Panc1 (cell line): ENCODE measurements at regions not wholly inside any gene's neighbourhood (a gene's known extent, or its start where the extent isn't known, plus 50 kb on each side); places are given as distances from the start of the nearest gene placed in this dataset.

Experiments
- ATAC-seq: fragments of 200-7000 bp; cut with Tn5 transposase; 2 replicates; pipeline ENCODE4 v1.9.1; 2020; ENCODE audit warnings: mild to moderate bottlenecking, moderate library complexity
- BruUV-seq: library from RNA; stranded (reverse); fragments of 400-500 nt; replicated peaks from 2 replicates; lab custom pipeline; 2021; lab: Mats Ljungman, UMichigan
- CTCF ChIA-PET: fragments of 300-600 bp; sonication (Branson Sonifier 250); formaldehyde crosslinking; loops from one replicate; lab custom pipeline; 2022; ENCODE audit warnings: antibody characterized with exemption; lab: Charles Lee
- POLR2A ChIA-PET: fragments of 300-600 bp; sonication (Branson Sonifier 250); formaldehyde crosslinking; loops from one replicate; lab custom pipeline; 2022; ENCODE audit warnings: antibody characterized with exemption; lab: Charles Lee
- DNase-seq: peaks from one replicate; pipeline ENCODE4 v3.0.0-alpha.2; 2010; ENCODE audit warnings: low read depth, low spot score
- H3K27ac ChIP-seq: 2 replicates; pipeline ENCODE4 v1.5.1; 2011; ENCODE audit warnings: mild to moderate bottlenecking, low read length, inconsistent platforms
- H3K27me3 ChIP-seq: fragments of 200-500 bp; sonication (Bioruptor generic); 2 replicates; pipeline ENCODE4 v1.6.0; 2014; ENCODE audit warnings: low read length, inconsistent platforms; ENCODE audit not compliant: control insufficient read depth, insufficient read depth
- H3K36me3 ChIP-seq: fragments of 200-500 bp; sonication (Bioruptor generic); 2 replicates; pipeline ENCODE4 v1.5.1; 2014; ENCODE audit warnings: inconsistent platforms, mild to moderate bottlenecking, low read length, moderate library complexity; ENCODE audit not compliant: control insufficient read depth, insufficient read depth
- H3K4me1 ChIP-seq: 2 replicates; pipeline ENCODE4 v1.5.1; 2011; ENCODE audit warnings: inconsistent platforms, mild to moderate bottlenecking, low read length, moderate library complexity; ENCODE audit not compliant: control insufficient read depth, insufficient read depth
- H3K4me3 ChIP-seq, 2 experiments: 2 replicates each; pipeline ENCODE4 v1.5.1; 2011 to 2012; ENCODE audit warnings: low read depth in 2 of 2, low read length in 2 of 2, mild to moderate bottlenecking in 2 of 2, inconsistent platforms in 1 of 2, moderate library complexity in 1 of 2
- H3K9me3 ChIP-seq: fragments of 200-500 bp; sonication (Bioruptor generic); 2 replicates; pipeline ENCODE4 v1.5.1; 2014; ENCODE audit warnings: low read depth, mild to moderate bottlenecking, inconsistent platforms, low read length, moderate library complexity; ENCODE audit not compliant: control insufficient read depth, insufficient read depth
- POLR2AphosphoS5 ChIP-seq: IDR thresholded peaks from 2 replicates; pipeline ENCODE4 v1.6.1; 2012; ENCODE audit warnings: mild to moderate bottlenecking, low read depth, low read length, moderate library complexity
- SIN3A ChIP-seq: IDR thresholded peaks from 2 replicates; pipeline ENCODE4 v1.6.1; 2012; ENCODE audit warnings: low read depth, mild to moderate bottlenecking, low read length, moderate library complexity, borderline replicate concordance; ENCODE audit not compliant: insufficient read depth
- TCF7L2 ChIP-seq: IDR thresholded peaks from 2 replicates; pipeline ENCODE4 v1.6.1; 2011; ENCODE audit warnings: mild to moderate bottlenecking, low read depth, low read length, inconsistent platforms
- in situ Hi-C: cut with HindIII; loops from 2 replicates; pipeline ENCODE4 v1.10.0; 2016; ENCODE audit warnings: low sequenced_read_pairs, low pct_unique_long_range_greater_than_20kb
- intact Hi-C: fragments of 100-400 bp; cut with micrococcal nuclease; formaldehyde crosslinking; loops from one replicate; pipeline ENCODE4 v1.10.0; 2022; ENCODE audit not compliant: unreplicated experiment
- TF ChIP-seq, protein P1 (sequence below), 2 experiments: IDR thresholded peaks; 2 replicates each; pipeline ENCODE4 v1.6.1; 2011 to 2012; ENCODE audit warnings: low read depth in 2 of 2, control low read depth in 1 of 2, low read length in 1 of 2, mild to moderate bottlenecking in 1 of 2, moderate library complexity in 1 of 2; ENCODE audit not compliant: insufficient read depth in 1 of 2
- TF ChIP-seq, protein P2 (sequence below): fragments of 450-650 bp; IDR thresholded peaks from 2 replicates; pipeline ENCODE4 v1.5.1; 2017; ENCODE audit warnings: mild to moderate bottlenecking

DNA sequence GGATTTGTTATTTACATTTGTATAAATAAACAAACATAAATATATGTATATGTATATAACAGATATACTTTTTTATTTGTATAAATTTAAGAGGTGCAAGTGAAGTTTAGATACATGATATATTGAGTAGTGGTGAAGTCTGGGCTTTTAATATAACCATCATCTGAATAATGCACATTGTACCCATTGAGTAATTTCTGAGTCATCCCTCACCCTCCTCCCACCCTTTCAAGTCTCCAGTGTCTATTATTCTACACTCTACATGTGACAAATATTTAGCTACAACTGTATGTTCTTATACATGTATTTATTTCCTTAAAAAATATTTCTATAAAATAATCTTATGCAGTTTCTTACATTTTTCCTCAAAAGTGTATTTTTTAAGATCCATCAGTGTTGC, 358.7 kb upstream of the TFPI start:
- no peak overlapping the region for H3K4me3 ChIP-seq
- no peak for TF ChIP-seq POLR2AphosphoS5
- TF ChIP-seq SIN3A = no peak
- TF ChIP-seq, protein P1, sequence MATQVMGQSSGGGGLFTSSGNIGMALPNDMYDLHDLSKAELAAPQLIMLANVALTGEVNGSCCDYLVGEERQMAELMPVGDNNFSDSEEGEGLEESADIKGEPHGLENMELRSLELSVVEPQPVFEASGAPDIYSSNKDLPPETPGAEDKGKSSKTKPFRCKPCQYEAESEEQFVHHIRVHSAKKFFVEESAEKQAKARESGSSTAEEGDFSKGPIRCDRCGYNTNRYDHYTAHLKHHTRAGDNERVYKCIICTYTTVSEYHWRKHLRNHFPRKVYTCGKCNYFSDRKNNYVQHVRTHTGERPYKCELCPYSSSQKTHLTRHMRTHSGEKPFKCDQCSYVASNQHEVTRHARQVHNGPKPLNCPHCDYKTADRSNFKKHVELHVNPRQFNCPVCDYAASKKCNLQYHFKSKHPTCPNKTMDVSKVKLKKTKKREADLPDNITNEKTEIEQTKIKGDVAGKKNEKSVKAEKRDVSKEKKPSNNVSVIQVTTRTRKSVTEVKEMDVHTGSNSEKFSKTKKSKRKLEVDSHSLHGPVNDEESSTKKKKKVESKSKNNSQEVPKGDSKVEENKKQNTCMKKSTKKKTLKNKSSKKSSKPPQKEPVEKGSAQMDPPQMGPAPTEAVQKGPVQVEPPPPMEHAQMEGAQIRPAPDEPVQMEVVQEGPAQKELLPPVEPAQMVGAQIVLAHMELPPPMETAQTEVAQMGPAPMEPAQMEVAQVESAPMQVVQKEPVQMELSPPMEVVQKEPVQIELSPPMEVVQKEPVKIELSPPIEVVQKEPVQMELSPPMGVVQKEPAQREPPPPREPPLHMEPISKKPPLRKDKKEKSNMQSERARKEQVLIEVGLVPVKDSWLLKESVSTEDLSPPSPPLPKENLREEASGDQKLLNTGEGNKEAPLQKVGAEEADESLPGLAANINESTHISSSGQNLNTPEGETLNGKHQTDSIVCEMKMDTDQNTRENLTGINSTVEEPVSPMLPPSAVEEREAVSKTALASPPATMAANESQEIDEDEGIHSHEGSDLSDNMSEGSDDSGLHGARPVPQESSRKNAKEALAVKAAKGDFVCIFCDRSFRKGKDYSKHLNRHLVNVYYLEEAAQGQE (IDR thresholded peaks at IDR 0.05; ENCODE audit: insufficient read depth in 1 of 2, low read depth in 2 of 2, low read length in 1 of 2) = no peak
- no peak for TF ChIP-seq TCF7L2
- TF ChIP-seq, protein P2, sequence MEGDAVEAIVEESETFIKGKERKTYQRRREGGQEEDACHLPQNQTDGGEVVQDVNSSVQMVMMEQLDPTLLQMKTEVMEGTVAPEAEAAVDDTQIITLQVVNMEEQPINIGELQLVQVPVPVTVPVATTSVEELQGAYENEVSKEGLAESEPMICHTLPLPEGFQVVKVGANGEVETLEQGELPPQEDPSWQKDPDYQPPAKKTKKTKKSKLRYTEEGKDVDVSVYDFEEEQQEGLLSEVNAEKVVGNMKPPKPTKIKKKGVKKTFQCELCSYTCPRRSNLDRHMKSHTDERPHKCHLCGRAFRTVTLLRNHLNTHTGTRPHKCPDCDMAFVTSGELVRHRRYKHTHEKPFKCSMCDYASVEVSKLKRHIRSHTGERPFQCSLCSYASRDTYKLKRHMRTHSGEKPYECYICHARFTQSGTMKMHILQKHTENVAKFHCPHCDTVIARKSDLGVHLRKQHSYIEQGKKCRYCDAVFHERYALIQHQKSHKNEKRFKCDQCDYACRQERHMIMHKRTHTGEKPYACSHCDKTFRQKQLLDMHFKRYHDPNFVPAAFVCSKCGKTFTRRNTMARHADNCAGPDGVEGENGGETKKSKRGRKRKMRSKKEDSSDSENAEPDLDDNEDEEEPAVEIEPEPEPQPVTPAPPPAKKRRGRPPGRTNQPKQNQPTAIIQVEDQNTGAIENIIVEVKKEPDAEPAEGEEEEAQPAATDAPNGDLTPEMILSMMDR = no peak
- no TSS peak for BruUV-seq
- H3K27ac ChIP-seq = no peak overlapping the region
- DNase-seq = no peak
- no peaks in the 10 kb centered on the region for H3K9me3 ChIP-seq
- in situ Hi-C loops (no loop called here), intact Hi-C loops (no loop called here)
- no peaks in the 10 kb centered on the region for H3K27me3 ChIP-seq
- H3K36me3 ChIP-seq = no peaks in the 10 kb centered on the region
- no peaks in the 10 kb centered on the region for H3K4me1 ChIP-seq
- ChIA-PET POLR2A (no interaction called here), CTCF (no interaction called here)
- no peak for ATAC-seq

DNA sequence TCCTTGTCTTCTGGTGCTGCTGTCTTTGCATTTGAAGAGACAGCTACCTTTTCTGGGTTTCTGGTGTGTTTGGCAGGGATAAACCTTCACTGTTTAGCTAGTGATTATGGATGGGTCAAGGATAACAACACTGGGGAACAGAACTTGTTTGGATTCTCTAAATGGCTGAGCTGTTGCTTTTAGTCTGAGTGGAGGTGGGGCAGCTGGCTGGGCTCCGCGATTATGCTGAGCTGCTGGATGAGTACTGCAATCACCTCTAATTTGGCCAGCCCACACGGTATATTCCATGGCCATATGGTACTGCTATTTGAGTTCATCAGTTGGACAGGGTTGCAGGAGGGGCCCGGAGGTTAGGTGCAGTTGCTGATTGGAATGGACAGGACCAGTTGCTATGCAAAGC, 361.6 kb upstream of the TFPI start:
- ChIA-PET POLR2A (no interaction called here), CTCF (no interaction called here)
- ATAC-seq = no peak
- no peaks in the 10 kb centered on the region for H3K27me3 ChIP-seq
- H3K4me3 ChIP-seq = no peak overlapping the region
- no peaks in the 10 kb centered on the region for H3K36me3 ChIP-seq
- BruUV-seq = no TSS peak
- no peaks in the 10 kb centered on the region for H3K4me1 ChIP-seq
- in situ Hi-C loops (no loop called here), intact Hi-C loops (no loop called here)
- H3K9me3 ChIP-seq = no peaks in the 10 kb centered on the region
- TF ChIP-seq POLR2AphosphoS5 = no peak
- no peak for TF ChIP-seq TCF7L2
- no peak for TF ChIP-seq SIN3A
- TF ChIP-seq, protein P2 = no peak
- TF ChIP-seq, protein P1 (IDR thresholded peaks at IDR 0.05; ENCODE audit: insufficient read depth in 1 of 2, low read depth in 2 of 2, low read length in 1 of 2) = no peak
- H3K27ac ChIP-seq = no peak overlapping the region
- DNase-seq = no peak
